ENCODE measurements at regions not wholly inside any gene's neighbourhood (a gene's known extent, or its start where the extent isn't known, plus 50 kb on each side); places are given as distances from the start of the nearest gene placed in this dataset.

DNA sequence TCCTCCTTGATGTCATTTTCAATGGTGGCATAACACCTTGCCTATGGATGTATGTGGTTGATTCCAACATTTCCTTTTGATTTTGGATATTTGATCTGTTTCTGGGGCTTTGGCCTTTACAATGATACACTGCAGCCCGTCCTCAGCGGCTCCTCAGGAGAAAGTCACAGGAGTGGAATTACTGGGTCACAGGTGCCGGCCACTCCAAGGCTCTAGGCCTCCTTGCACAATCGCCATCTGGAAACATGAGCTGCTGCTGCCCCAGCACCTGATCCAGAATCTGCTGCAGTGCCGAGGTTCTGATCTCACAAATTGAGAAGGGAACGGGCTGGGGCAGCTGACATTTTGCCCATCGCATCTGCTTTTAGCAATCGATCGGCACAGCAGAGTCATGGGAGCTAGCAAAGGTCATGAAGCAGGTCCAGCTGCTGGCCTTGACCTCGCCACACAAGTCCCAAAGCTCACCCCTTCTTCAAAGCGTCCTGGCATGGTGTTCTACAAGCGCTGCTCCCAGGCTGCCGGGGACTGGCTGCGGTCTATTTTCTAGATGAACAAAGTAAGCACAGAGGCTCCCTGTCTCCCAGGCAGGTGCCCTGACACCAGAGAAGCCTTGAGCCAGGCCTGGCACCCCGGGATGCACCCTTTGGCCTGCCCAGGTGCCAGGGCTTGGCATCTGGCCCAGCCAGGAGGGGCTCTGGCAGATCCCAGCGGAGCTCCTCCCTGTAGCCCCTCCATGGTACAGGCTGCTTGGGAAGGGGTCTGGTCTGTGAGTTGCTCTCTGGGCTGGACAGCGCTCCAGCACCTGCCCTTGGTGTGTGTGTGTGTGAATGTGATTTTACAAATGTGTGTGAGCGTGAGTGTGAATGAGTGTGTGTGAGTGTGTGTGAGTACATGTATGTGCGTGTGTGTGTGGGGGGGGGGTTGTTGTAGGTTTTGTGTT, 201.8 kb downstream of the GLRX3 start:
- no TSS peak for BruUV-seq (replicated peaks)
- POLR2A ChIA-PET (ENCODE audit: unreplicated experiment) = no interaction called here

More for the DNA sequence above, 201.8 kb downstream of the GLRX3 start:
- TF ChIP-seq FOS (IDR thresholded peaks at IDR 0.05; ENCODE audit: low read depth, low read length) (no peak), RCOR1 (IDR thresholded peaks at IDR 0.05; ENCODE audit: insufficient replicate concordance, low read length) (no peak)
- Histone ChIP-seq H3K79me1 (ENCODE audit: low read depth in 1 of 2, low read length in 2 of 2) (no peaks in the 10 kb centered on the region), H3K9ac (ENCODE audit: low read depth, low read length) (no peak overlapping the region), H3K27me3 (ENCODE audit: control insufficient read depth, insufficient read depth, low read length) (no peaks in the 10 kb centered on the region), H3K14ac (replicated peaks; ENCODE audit: low read depth, low read length) (no peak overlapping the region), H2AFZ (replicated peaks; ENCODE audit: low read length, poor library complexity) (no peak overlapping the region), H2BK15ac (ENCODE audit: low read depth, low read length) (no peak overlapping the region), H4K91ac (ENCODE audit: insufficient read depth, low read depth, low read length) (no peak overlapping the region), H3K4me2 (ENCODE audit: low read depth, low read length) (no peak overlapping the region), H3K18ac (ENCODE audit: low read depth, low read length) (no peak overlapping the region), H3K36me3 (ENCODE audit: control insufficient read depth, insufficient read depth, low read length) (no peaks in the 10 kb centered on the region), H3K4me1 (ENCODE audit: control insufficient read depth, insufficient read depth, low read length) (no peaks in the 10 kb centered on the region), H2BK20ac (ENCODE audit: low read depth, low read length) (no peak overlapping the region), H3K56ac (ENCODE audit: extremely low read depth, insufficient read depth, low read length) (no peak overlapping the region), H4K8ac (ENCODE audit: low read depth in 2 of 2, low read length in 2 of 2) (no peak overlapping the region), H2BK5ac (ENCODE audit: low read depth, low read length, poor library complexity, severe bottlenecking) (no peak overlapping the region), H2BK120ac (ENCODE audit: low read depth, low read length) (no peak overlapping the region), H3K9me1 (ENCODE audit: insufficient read depth, low read length) (no peaks in the 10 kb centered on the region), H4K5ac (ENCODE audit: low read depth, low read length) (no peak overlapping the region), H2AK9ac (replicated peaks; ENCODE audit: low read depth, low read length, poor library complexity) (no peak overlapping the region), H3K4me3 (ENCODE audit: insufficient read depth, low read depth, low read length) (no peak overlapping the region), H3K23ac (ENCODE audit: low read depth, low read length) (no peak overlapping the region), H3K27ac (ENCODE audit: insufficient read depth, low read length) (no peak overlapping the region), H4K20me1 (ENCODE audit: insufficient read depth, low read length) (no peaks in the 10 kb centered on the region), H2AK5ac (ENCODE audit: low read depth, low read length) (no peak overlapping the region), H3K4ac (ENCODE audit: low read depth, low read length) (no peak overlapping the region), H3K9me3 (ENCODE audit: control insufficient read depth, insufficient read depth, low read length) (peaks cover 62% of the 10 kb centered on the region)
- DNase-seq (no peak), ATAC-seq (ENCODE audit: low read depth) (no peak)
- in situ Hi-C loops (cut with MboI; ENCODE audit: low sequenced_read_pairs) (no loop called here), intact Hi-C loops (cut with micrococcal nuclease) (no loop called here), dilution Hi-C loops (cut with HindIII; ENCODE audit: low sequenced_read_pairs, unreplicated experiment) (no loop called here)
- CTCF ChIA-PET = no interaction called here
- 48% methylated on average over 10 of the region's 19 CpGs; no CpG with 5 or more reads in 1 of the 2 experiments for WGBS, 2 experiments (ENCODE audit: extremely low coverage in 2 of 2, insufficient read length in 1 of 2)
